Heart left ventricle (tissue), 16 donors: ENCODE measurements at regions not wholly inside any gene's neighbourhood (a gene's known extent, or its start where the extent isn't known, plus 50 kb on each side); places are given as distances from the start of the nearest gene placed in this dataset.

ENCODE experiments used
- ATAC-seq, 4 donors: fragments of 200-7000 bp; cut with Tn5 transposase; one replicate each; pipeline ENCODE4 v1.9.1; 2020 to 2022; ENCODE audit warnings: moderate library complexity in 4 of 4, mild to moderate bottlenecking in 3 of 4, moderate number of reproducible peaks in 1 of 4
- DNase-seq, 5 donors: peaks; one replicate each; pipeline ENCODE4 v3.0.0-alpha.2; 2020
- H3K27ac ChIP-seq, 12 donors: fragments of 200-600 bp; sonication (generic) in 4 of 12; one replicate each; pipeline versions ENCODE4 v1.5.0 to v1.8.0; 2016 to 2022; ENCODE audit warnings: mild to moderate bottlenecking in 2 of 12
- H3K27me3 ChIP-seq, 9 donors: fragments of 200-600 bp; sonication (generic) in 2 of 9; one replicate each; pipeline versions ENCODE4 v1.5.1 to v1.8.0; 2016 to 2022; ENCODE audit warnings: mild to moderate bottlenecking in 3 of 9
- H3K36me3 ChIP-seq, 9 donors: fragments of 200-600 bp; sonication (generic) in 2 of 9; one replicate each; pipeline versions ENCODE4 v1.5.0 to v1.8.0; 2018 to 2022; ENCODE audit warnings: mild to moderate bottlenecking in 2 of 9
- H3K4me1 ChIP-seq, 12 donors: fragments of 200-600 bp; sonication (generic) in 4 of 12; one replicate each; pipeline versions ENCODE4 v1.5.0 to v1.8.0; 2016 to 2022; ENCODE audit warnings: mild to moderate bottlenecking in 3 of 12
- H3K4me3 ChIP-seq, 12 donors: fragments of 200-600 bp; sonication (generic) in 4 of 12; one replicate each; pipeline versions ENCODE4 v1.5.0 to v1.8.0; 2017 to 2022; ENCODE audit warnings: mild to moderate bottlenecking in 9 of 12, moderate library complexity in 4 of 12
- H3K9me3 ChIP-seq, 12 donors: fragments of 200-600 bp; sonication (generic) in 4 of 12; one replicate each; pipeline versions ENCODE4 v1.5.0 to v1.8.0; 2016 to 2022; ENCODE audit warnings: mild to moderate bottlenecking in 1 of 12
- POLR2A ChIP-seq, 2 donors: fragments of 450-650 bp; IDR thresholded peaks; one replicate each; pipeline ENCODE4 v1.6.1; 2017; ENCODE audit warnings: antibody characterized with exemption in 2 of 2, mild to moderate bottlenecking in 2 of 2, moderate library complexity in 2 of 2
- WGBS, 4 donors: extraction: QIAGEN DNeasy Blood & Tissue Kit in 2 of 4; methylation state at CpG; one replicate each; pipeline versions ENCODE4 v1.1.5 to v1.1.7; 2013 to 2018; 5-methylcytosine and 5-hydroxymethylcytosine counted together
- intact Hi-C, 10 donors: fragments of 100-400 bp; cut with DNase I; formaldehyde crosslinking; loops; one replicate each; pipeline versions ENCODE4 v1.11.1 to v1.14.2; 2022
- TF ChIP-seq, protein P1 (sequence below), 12 donors: fragments of 200-600 bp; sonication (generic) in 4 of 12; IDR thresholded peaks; one replicate each; pipeline versions ENCODE4 v1.5.0 to v1.8.0; 2018 to 2022; ENCODE audit warnings: antibody characterized with exemption in 12 of 12, mild to moderate bottlenecking in 5 of 12
- donor health status: ischemic (EF 13 %, LVEDD 7.1; RV severe dilation, severe dysfunction).
- donor health status: healthy with polysubstance abuse.
- donor health status: DM: no; HTN: yes; CAD: no.
- donor health status: DM: no; HTN: no; CAD: no.
- donor health status: ischemic (EF 25% LVEDD 6.9; RV normal size, moderate dysfunction).
- donor health status: ischemic (EF 25% LVEDD 5.7; RV mildly dilated, moderate dysfunction).
- donor health status: healthy.
- donor health status: DM: yes; HTN: yes; CAD: no.
- donor health status: ischemic (EF 35%, LVEDD 5.7; RV mildly dilated, moderate dysfunction).
- donor health status: nonischemic (EF 11% LVEDD 7.7; RV severe dilation, severe dysfunction).
- donor health status: DM: yes; HTN: yes; CAD: no.
- donor health status: PGD.
- donor health status: ischemic (EF 29% LVEDD 5.4; RV normal size, mild dysfunction).
- donor health status: nonischemic (EF 23%, LVEDD 6.1; RV moderate dilation, normal function).

DNA sequence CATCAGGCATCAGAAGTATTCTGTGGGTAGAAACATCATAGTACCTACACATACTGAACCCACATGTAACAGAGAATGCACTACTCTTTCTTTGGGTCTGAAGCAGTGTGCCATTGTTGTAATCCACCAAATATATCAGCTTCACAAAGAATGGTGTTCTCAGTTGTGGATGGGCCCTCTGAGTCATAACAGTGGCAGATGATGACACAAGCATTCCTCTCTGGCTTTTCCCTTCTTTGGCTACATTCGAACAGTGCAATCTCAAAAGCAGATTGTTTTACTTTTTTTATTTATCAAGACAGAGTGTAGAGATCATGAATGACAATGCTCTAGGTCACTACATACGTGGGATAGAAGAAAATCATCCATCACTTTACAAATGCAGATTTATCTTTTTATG, 247.2 kb upstream of the EPHA5 start:
- Histone ChIP-seq H3K36me3 (no peaks in the 10 kb centered on the region), H3K27me3 (no peaks in the 10 kb centered on the region), H3K9me3 (peaks cover 0 to 2% (median 0%) of the 10 kb centered on the region in 12 donors), H3K4me3 (no peak overlapping the region), H3K27ac (no peak overlapping the region), H3K4me1 (no peaks in the 10 kb centered on the region)
- no peak for TF ChIP-seq POLR2A (IDR thresholded peaks at IDR 0.05)
- TF ChIP-seq, protein P1, sequence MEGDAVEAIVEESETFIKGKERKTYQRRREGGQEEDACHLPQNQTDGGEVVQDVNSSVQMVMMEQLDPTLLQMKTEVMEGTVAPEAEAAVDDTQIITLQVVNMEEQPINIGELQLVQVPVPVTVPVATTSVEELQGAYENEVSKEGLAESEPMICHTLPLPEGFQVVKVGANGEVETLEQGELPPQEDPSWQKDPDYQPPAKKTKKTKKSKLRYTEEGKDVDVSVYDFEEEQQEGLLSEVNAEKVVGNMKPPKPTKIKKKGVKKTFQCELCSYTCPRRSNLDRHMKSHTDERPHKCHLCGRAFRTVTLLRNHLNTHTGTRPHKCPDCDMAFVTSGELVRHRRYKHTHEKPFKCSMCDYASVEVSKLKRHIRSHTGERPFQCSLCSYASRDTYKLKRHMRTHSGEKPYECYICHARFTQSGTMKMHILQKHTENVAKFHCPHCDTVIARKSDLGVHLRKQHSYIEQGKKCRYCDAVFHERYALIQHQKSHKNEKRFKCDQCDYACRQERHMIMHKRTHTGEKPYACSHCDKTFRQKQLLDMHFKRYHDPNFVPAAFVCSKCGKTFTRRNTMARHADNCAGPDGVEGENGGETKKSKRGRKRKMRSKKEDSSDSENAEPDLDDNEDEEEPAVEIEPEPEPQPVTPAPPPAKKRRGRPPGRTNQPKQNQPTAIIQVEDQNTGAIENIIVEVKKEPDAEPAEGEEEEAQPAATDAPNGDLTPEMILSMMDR (IDR thresholded peaks at IDR 0.05) = no peak
- DNase-seq = no peak
- intact Hi-C loops = no loop called here
- WGBS, 4 donors = 52 to 69% (median 53%) methylated on average over 2 of the region's 2 CpGs
- no peak for ATAC-seq

DNA sequence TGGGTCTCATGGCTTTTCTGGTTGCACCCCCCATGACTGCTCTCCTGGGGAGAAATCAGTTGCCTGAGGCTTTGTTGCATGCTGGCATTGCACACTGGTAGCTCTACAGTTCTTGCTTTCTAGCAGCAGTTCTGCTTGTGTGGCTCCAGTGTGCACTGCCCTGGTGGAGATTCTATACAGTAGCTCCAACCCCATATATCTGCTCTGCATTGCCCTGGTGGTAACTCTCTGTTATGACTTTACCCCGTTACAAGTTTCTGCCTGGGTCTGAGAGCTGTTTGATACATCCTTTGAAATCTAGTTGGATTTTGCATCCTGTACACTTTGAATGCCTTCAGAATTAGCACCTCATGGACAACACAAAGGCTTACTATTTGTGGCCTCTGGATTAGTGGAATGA, 241.4 kb upstream of the EPHA5 start:
- H3K4me1 ChIP-seq = no peaks in the 10 kb centered on the region
- H3K27ac ChIP-seq = no peak overlapping the region
- intact Hi-C loops = no loop called here
- ATAC-seq (no peak), DNase-seq (no peak)
- WGBS, 4 donors = 0 to 86% (median 60%) methylated on average over 1 of the region's 1 CpG
- no peak overlapping the region for H3K4me3 ChIP-seq
- no peaks in the 10 kb centered on the region for H3K9me3 ChIP-seq
- TF ChIP-seq, protein P1 (IDR thresholded peaks at IDR 0.05) = no peak
- no peak for TF ChIP-seq POLR2A (IDR thresholded peaks at IDR 0.05)
- H3K27me3 ChIP-seq = no peaks in the 10 kb centered on the region
- no peaks in the 10 kb centered on the region for H3K36me3 ChIP-seq

DNA sequence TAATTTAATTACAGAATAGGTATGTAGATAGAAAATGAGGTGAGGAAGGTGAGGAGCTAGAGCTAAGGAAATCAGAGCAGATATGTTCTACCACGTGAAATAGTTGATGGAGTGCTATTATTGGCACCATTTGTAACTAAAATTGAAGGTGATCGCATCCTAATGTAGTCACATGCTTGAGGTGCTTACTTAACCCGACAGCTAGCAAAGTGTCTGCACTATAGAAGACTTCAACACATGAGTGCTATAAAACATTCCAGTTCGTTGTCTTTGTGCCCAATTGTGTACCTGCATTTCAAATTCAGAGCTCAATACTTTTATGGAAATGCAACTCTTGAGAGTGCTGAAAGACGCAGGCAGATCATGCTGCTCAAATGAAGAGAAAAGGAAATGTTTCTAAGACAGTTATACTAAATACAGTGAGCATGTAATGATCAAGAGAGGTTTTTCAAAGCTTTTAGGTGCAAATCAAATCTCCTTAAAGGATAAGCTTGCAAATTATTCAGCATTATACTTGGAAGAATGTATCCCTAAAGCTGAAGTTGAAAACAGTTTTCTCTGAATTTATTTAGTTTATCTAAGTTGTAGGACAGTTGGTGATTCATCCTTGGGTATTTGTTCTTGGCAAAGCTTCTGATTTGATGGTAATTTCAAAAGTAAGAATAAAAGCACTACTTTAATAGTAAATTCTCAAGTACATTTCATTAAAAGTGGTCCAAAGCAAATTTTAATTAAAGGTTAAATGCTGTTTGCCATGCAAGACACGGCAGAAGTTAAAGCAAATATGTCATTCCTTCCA, 223.9 kb upstream of the EPHA5 start:
- 33 to 43% (median 37%) methylated on average over 6 of the region's 6 CpGs for WGBS, 4 donors
- intact Hi-C loops = no loop called here
- Histone ChIP-seq H3K27ac (no peak overlapping the region), H3K9me3 (peaks cover 0 to 9% (median 0%) of the 10 kb centered on the region in 12 donors), H3K36me3 (no peaks in the 10 kb centered on the region), H3K27me3 (no peaks in the 10 kb centered on the region), H3K4me1 (no peaks in the 10 kb centered on the region), H3K4me3 (no peak overlapping the region)
- no peak for DNase-seq
- ATAC-seq = no peak
- no peak for TF ChIP-seq POLR2A (IDR thresholded peaks at IDR 0.05)
- TF ChIP-seq, protein P1 (IDR thresholded peaks at IDR 0.05) = no peak

- WGBS, 4 donors = 28 to 37% (median 34%) methylated on average over 1 of the region's 1 CpG
- intact Hi-C loops = no loop called here
Observed at GRCh38 chr4:65893271-65893670, 223.0 kb upstream of the EPHA5 start.

More at GRCh38 chr4:65893271-65893670, 223.0 kb upstream of the EPHA5 start:
- Histone ChIP-seq H3K27me3 (no peaks in the 10 kb centered on the region), H3K4me1 (no peaks in the 10 kb centered on the region), H3K4me3 (no peak overlapping the region), H3K27ac (no peak overlapping the region), H3K36me3 (no peaks in the 10 kb centered on the region), H3K9me3 (peaks cover 0 to 9% (median 0%) of the 10 kb centered on the region in 12 donors)
- no peak for ATAC-seq
- no peak for TF ChIP-seq POLR2A (IDR thresholded peaks at IDR 0.05)
- TF ChIP-seq, protein P1 (IDR thresholded peaks at IDR 0.05) = no peak
- DNase-seq = no peak
